Left ventricle myocardium inferior (tissue), 1 donor: ENCODE measurements at regions not wholly inside any gene's neighbourhood (a gene's known extent, or its start where the extent isn't known, plus 50 kb on each side); places are given as distances from the start of the nearest gene placed in this dataset.
A peak's percentile ranks its signal among the peaks of the same experiment; 100 is the strongest.

ENCODE experiments used
- DNase-seq: peaks from one replicate; pipeline ENCODE4 v3.0.0-alpha.2; 2020
- H3K27ac ChIP-seq: fragments of 200-600 bp; replicated peaks from 2 replicates; pipeline ENCODE4 v1.8.0; 2021
- H3K27me3 ChIP-seq: fragments of 200-600 bp; 2 replicates; pipeline ENCODE4 v1.8.0; 2021; ENCODE audit warnings: low read depth
- H3K36me3 ChIP-seq: fragments of 200-600 bp; 2 replicates; pipeline ENCODE4 v1.8.0; 2021
- H3K4me1 ChIP-seq: fragments of 200-600 bp; 2 replicates; pipeline ENCODE4 v1.8.0; 2021
- H3K4me3 ChIP-seq: fragments of 200-600 bp; 2 replicates; pipeline ENCODE4 v1.8.0; 2021; ENCODE audit warnings: mild to moderate bottlenecking, moderate library complexity
- H3K9me3 ChIP-seq: fragments of 200-600 bp; replicated peaks from 2 replicates; pipeline ENCODE4 v1.8.0; 2021
- intact Hi-C: fragments of 100-400 bp; cut with micrococcal nuclease; formaldehyde crosslinking; loops from one replicate; pipeline ENCODE4 v1.11.0; 2022
- TF ChIP-seq, protein P1 (sequence below): fragments of 200-600 bp; IDR thresholded peaks from 2 replicates; pipeline ENCODE4 v1.8.0; 2021; ENCODE audit warnings: antibody characterized with exemption, mild to moderate bottlenecking, borderline replicate concordance
- donor health status: DM: no; HTN: yes; CAD: no; lungs with severe emphysema.

DNA sequence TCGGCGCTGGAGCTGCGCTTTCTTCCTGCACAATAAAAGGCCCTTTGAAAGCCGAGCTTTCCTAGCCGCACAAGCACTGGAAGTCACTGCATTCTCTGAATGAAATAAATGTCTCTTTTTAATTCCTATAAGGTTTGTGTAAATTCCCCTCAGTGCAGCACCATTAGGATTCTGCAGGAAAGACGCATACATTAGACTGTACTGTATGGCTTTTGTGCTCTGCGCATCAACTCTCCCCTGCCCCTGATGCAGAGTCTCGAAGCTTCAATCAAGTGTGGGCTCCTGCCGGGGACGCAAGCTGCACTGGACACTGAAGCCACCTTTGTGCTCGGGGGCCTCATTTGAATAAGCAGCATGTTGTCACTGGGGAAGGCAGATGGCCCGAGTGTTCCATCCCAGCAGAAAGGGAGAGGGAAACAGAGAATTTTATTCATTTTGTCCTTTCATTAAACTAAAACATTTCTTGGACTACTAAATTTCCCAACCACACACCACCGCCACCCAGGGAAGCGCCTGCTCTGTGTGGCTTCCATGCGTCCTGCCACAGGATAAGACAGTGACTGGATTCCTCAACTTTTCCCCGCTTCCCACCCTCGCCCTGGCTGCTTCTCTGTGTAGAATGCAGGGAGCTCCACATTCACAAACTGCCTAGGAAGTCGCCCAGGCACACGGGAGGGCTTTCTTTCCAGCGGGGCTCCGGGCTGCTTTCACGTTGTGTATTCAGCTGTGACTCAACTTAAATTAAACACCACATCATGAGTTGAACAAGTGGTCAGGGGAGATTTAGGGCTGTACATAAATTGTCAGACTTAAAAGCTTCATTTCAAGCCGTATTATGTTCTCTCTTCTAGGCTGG, 635.4 kb downstream of the IRX1 start:
- Histone ChIP-seq H3K27me3 (peaks cover 32% of the 10 kb centered on the region), H3K27ac (no peak overlapping the region), H3K9me3 (peaks cover 22% of the 10 kb centered on the region), H3K4me1 (no peaks in the 10 kb centered on the region), H3K36me3 (no peaks in the 10 kb centered on the region), H3K4me3 (no peak overlapping the region)
- TF ChIP-seq, protein P1, sequence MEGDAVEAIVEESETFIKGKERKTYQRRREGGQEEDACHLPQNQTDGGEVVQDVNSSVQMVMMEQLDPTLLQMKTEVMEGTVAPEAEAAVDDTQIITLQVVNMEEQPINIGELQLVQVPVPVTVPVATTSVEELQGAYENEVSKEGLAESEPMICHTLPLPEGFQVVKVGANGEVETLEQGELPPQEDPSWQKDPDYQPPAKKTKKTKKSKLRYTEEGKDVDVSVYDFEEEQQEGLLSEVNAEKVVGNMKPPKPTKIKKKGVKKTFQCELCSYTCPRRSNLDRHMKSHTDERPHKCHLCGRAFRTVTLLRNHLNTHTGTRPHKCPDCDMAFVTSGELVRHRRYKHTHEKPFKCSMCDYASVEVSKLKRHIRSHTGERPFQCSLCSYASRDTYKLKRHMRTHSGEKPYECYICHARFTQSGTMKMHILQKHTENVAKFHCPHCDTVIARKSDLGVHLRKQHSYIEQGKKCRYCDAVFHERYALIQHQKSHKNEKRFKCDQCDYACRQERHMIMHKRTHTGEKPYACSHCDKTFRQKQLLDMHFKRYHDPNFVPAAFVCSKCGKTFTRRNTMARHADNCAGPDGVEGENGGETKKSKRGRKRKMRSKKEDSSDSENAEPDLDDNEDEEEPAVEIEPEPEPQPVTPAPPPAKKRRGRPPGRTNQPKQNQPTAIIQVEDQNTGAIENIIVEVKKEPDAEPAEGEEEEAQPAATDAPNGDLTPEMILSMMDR: no peak
- DNase-seq: no peak
- intact Hi-C loops: no loop called here

DNA sequence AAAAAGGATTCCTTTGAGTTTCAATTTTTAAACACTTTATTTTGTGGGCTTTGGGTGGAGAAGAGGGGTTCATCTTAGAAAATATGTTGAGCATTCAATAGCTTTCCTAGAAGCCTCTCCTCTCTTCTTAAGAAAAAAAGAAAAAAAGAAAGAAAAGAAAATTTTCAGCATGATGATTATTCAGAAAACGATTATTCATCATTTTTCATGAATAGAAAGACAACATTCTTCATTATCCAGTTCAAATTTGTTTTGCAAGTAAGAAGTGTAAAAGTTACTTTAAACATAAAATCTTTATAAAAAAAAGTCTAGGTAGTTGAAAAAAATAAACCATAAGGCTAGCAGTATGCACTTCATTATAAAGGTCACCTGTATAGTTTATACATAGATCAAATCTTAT, 636.5 kb downstream of the IRX1 start:
- Histone ChIP-seq H3K27ac (no peak overlapping the region), H3K4me3 (no peak overlapping the region), H3K4me1 (no peaks in the 10 kb centered on the region), H3K27me3 (peaks cover 32% of the 10 kb centered on the region), H3K9me3 (peaks cover 22% of the 10 kb centered on the region), H3K36me3 (no peaks in the 10 kb centered on the region)
- DNase-seq: no peak
- intact Hi-C loops: no loop called here
- TF ChIP-seq, protein P1: no peak

DNA sequence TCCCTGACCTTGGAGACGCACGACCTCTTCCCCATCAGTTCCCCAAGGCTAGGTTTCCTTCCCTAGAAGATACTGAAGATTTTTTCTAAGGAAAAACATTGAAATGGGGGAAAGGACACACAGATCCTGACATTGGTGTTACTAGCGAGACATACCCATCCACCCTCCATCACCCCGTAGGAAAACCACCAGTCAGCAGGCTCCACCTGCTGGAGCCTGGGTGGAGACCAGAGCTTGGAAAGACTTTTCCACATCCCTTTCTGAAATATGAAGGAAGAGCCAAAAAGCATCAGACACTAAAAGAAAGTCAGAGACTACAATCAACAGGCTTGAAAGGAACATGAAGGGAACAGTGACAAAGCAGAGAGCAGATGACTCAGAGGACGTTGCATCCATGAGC, 638.0 kb downstream of the IRX1 start:
- TF ChIP-seq, protein P1: peak; percentile 52
- no peaks in the 10 kb centered on the region for H3K36me3 ChIP-seq
- no peaks in the 10 kb centered on the region for H3K4me1 ChIP-seq
- intact Hi-C loops: no loop called here
- H3K27me3 ChIP-seq: peaks cover 32% of the 10 kb centered on the region
- no peak overlapping the region for H3K4me3 ChIP-seq
- peaks cover 28% of the 10 kb centered on the region for H3K9me3 ChIP-seq
- no peak for DNase-seq
- H3K27ac ChIP-seq: no peak overlapping the region

DNA sequence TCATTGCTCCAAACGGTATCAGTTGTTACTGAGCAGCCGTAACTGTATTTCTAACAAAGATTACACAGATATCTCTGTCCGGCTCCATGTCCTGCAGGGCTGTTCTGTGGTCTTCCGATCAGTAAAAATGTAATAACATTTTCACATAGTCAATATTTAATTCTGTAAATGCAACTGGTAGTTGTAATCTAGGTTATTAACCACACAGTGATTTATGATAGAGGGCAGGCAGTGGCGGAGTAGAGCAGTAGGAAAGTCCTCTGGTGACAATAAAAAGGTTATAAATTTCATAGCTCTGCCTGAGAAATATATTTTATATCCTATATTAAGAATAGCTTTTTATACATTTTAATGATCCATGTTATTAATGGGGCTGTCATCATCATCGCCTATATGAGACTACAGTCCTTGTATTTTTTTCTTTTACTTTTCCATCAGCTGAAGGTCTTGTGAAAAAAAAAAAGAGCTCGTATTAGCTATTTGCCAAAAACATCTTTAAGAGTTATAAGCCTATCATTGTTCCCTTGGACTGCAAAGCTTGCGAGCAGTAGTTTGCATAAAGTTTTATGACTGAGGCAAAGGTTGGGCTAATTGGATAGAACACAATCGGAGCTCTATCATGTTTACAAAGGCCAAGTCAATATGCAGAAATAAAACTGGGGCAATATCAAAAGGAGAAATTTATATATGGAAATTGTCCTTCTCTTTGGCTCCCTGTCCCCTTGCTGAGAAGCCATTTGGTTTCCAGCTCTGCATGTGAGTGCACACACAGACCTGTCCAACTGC, 648.0 kb downstream of the IRX1 start:
- peaks cover 50% of the 10 kb centered on the region for H3K27me3 ChIP-seq
- H3K4me1 ChIP-seq: no peaks in the 10 kb centered on the region
- no peaks in the 10 kb centered on the region for H3K36me3 ChIP-seq
- H3K4me3 ChIP-seq: no peak overlapping the region
- H3K27ac ChIP-seq: no peak overlapping the region
- TF ChIP-seq, protein P1: no peak
- DNase-seq: no peak
- H3K9me3 ChIP-seq: no peaks in the 10 kb centered on the region
- intact Hi-C loops: no loop called here

DNA sequence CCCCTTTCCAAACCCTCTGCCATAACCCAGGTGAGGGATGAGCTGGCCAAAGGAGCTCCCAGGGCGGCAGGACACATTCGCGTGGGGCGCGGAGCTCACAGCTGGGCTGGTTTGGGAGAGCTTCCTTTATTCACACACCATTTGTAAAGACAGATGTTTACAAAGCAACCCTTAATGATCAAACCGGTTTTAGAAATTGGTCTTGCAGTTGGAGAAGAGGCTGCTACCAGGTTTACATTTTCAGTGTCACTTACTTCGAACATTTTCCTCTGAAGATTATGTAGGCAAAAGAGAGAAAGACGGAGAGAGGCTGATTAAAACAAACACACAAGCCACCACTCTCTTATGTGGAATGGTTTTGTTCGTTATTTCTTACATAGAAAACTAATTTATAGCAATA, 648.7 kb downstream of the IRX1 start:
- Histone ChIP-seq H3K4me3 (no peak overlapping the region), H3K27me3 (peaks cover 54% of the 10 kb centered on the region), H3K4me1 (no peaks in the 10 kb centered on the region), H3K36me3 (no peaks in the 10 kb centered on the region), H3K27ac (no peak overlapping the region), H3K9me3 (no peaks in the 10 kb centered on the region)
- no peak for DNase-seq
- TF ChIP-seq, protein P1: no peak
- intact Hi-C loops: no loop called here
